LNCAP (cell line): ENCODE measurements at regions not wholly inside any gene's neighbourhood (a gene's known extent, or its start where the extent isn't known, plus 50 kb on each side); places are given as distances from the start of the nearest gene placed in this dataset.

Experiments
- TF ChIP-seq, protein P1 (sequence below): fragments of 450-650 bp; IDR thresholded peaks from 2 replicates; pipeline ENCODE4 v1.5.1; 2017; ENCODE audit warnings: mild to moderate bottlenecking

DNA sequence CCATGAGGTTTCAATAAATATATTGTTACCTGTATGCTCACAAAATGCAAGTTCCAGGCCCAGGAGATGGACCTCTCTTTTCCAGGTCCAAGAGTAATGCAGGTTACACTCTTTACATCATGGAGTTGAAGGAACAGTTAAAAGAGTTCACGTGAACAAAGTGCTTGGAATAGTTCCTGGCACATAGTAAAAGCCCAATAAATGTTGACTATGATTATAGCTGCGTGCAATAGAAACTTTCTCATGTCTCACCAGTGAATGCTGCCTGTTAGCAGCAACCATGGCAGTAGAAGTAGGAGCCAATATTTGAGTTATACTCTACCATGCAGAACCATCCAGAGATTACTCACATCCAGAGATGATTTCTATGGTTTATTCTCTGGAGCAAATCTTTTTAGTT is 707.5 kb downstream of the DHX35 start:
- TF ChIP-seq, protein P1, sequence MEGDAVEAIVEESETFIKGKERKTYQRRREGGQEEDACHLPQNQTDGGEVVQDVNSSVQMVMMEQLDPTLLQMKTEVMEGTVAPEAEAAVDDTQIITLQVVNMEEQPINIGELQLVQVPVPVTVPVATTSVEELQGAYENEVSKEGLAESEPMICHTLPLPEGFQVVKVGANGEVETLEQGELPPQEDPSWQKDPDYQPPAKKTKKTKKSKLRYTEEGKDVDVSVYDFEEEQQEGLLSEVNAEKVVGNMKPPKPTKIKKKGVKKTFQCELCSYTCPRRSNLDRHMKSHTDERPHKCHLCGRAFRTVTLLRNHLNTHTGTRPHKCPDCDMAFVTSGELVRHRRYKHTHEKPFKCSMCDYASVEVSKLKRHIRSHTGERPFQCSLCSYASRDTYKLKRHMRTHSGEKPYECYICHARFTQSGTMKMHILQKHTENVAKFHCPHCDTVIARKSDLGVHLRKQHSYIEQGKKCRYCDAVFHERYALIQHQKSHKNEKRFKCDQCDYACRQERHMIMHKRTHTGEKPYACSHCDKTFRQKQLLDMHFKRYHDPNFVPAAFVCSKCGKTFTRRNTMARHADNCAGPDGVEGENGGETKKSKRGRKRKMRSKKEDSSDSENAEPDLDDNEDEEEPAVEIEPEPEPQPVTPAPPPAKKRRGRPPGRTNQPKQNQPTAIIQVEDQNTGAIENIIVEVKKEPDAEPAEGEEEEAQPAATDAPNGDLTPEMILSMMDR, result no peak

DNA sequence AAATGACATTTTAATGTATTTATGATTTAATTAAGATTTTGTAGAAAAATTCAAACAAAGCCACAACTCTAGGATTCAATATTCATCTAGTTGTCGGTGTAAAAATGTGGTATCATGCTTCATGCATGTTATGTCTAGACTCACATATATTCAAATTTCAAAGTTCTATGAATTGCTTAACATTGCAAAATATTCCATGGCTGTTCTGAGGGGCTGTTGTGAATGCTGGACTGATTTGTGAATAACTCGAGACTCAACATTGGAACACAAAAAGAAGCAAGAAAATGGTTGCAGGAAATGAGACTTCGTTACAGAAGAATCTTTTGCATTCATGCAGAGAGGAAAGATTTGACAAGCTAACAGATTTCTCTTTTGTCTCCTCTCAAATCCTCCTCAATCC is 705.9 kb downstream of the DHX35 start:
- TF ChIP-seq, protein P1, result no peak

DNA sequence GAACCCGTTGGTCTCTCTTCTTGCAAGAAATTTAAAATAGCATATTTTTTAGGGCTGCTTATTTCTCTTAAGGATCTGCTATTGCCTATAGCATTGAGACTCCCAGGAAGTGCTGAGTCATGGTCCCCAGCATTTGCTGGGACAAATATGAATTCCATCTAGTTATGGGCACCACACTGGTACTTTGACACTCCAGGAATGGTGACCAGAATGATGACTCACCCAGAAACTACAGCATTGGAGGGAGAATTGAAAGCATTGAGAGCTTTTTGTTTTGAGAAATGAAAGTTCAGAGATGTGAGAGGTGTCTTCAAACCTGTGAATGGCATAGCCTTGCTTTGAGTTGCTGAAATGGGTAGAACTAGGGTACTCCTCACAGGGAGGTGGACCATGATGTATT is 699.7 kb downstream of the DHX35 start:
- TF ChIP-seq, protein P1, result no peak

DNA sequence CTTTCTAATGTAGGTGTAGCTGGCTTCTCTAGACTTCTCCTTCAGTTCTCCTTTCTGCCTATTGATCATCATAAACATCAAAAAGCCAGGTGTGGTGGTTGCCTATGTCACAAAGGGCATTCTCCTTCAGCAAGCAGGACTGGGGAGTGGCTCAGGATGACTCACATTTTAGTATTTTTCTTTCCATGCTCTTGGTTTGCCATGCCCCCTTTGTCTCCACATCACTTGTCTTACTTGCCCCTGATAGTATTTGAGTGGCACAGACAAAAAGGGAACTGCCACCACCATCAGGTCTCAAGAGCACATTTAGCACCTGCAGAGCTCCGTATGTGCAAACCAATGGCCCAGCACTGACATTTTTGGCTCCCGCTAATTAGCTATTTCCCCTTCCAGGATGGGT is 698.8 kb downstream of the DHX35 start:
- TF ChIP-seq, protein P1, result no peak

GRCh38 chr20:39660226-39660625 is 698.1 kb downstream of the DHX35 start:
- TF ChIP-seq, protein P1, result no peak

- TF ChIP-seq, protein P1, result no peak
Observed at GRCh38 chr20:39658662-39659409, 696.7 kb downstream of the DHX35 start.

DNA sequence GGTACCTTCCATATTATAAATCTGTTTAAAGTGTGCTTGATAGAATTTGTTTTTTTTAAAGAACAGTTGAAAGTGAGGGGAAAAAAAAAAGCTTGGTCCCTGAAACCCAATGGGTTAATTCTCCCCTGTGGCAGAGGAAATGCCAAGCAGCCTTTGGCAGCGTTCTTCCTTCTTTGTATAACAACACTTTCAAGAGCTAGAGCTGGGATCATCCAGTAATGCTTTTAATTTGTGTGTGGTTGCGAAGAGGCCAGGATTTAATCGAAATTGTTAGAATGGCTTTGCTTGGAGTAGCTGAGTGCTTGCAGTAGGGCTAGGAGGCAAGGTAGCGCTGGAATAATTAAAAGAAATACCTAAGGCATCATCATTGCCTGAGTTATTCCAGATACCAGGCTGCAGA is 692.0 kb downstream of the DHX35 start:
- TF ChIP-seq, protein P1, result no peak
